ENCODE measurements at regions not wholly inside any gene's neighbourhood (a gene's known extent, or its start where the extent isn't known, plus 50 kb on each side); places are given as distances from the start of the nearest gene placed in this dataset.
A peak's percentile ranks its signal among the peaks of the same experiment; 100 is the strongest.

DNA sequence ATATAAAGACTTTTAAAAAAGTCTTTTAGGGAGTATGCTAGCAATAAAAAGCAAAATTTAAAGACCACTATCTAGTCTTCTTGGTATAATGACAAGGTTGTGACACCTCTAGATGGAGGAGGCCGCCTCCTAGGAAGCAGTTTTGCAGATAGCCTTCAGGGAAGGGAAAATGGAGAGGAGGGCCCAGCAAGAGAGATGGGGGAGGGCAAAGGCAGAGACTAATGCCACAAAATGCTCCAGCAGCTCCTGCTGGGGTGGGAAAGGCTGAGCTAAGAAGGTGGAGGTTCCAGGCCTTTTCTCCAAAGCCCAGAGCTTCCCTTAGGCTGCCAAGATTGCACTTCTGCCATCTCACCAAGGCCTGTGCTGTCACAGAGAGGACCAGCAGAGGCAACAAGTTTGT is 153.9 kb upstream of the THSD7B start:
- no peak for ATAC-seq
- TF ChIP-seq, protein P1, sequence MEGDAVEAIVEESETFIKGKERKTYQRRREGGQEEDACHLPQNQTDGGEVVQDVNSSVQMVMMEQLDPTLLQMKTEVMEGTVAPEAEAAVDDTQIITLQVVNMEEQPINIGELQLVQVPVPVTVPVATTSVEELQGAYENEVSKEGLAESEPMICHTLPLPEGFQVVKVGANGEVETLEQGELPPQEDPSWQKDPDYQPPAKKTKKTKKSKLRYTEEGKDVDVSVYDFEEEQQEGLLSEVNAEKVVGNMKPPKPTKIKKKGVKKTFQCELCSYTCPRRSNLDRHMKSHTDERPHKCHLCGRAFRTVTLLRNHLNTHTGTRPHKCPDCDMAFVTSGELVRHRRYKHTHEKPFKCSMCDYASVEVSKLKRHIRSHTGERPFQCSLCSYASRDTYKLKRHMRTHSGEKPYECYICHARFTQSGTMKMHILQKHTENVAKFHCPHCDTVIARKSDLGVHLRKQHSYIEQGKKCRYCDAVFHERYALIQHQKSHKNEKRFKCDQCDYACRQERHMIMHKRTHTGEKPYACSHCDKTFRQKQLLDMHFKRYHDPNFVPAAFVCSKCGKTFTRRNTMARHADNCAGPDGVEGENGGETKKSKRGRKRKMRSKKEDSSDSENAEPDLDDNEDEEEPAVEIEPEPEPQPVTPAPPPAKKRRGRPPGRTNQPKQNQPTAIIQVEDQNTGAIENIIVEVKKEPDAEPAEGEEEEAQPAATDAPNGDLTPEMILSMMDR (IDR thresholded peaks at IDR 0.05), result no peak
- no peak overlapping the region for H3K4me3 ChIP-seq

DNA sequence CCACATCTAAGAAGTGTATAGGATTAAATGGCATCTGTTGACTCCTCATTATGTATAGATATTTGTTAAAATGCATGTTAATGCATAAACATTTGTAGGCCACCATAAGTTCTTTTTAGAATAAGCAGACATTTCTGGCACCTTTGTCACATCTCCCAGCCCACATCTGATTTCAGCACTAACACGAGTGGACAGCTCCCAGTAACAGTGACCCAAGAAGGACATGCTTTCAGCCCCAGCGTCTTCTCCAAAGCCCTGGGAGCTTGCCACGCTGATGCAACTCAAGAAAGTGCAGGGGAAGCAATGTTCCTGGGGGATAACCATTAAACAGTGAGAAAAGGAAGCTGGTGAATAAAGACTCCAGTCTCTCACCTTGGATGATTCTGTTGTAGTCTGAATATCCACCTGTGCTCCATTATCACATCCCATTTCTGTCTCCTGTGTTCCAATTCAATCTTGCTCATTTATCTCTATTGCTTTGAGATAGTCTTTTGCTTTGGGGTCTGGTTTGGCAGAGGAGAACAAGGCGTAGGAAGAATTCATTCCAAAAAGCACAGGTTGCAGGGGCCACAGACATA is 182.6 kb upstream of the THSD7B start:
- Histone ChIP-seq H3K9me3 (peaks cover 0 to 5% of the 10 kb centered on the region in 2 donors), H3K27ac (no peak overlapping the region), H3K27me3 (no peaks in the 10 kb centered on the region), H3K36me3 (no peaks in the 10 kb centered on the region), H3K4me3 (no peak overlapping the region), H3K4me1 (no peaks in the 10 kb centered on the region)
- TF ChIP-seq, protein P1 (IDR thresholded peaks at IDR 0.05), result no peak
- DNase-seq (peak in 2 of 4 donors; percentile 12 to 31), ATAC-seq (no peak)
- intact Hi-C loops (cut with DNase I), result no loop called here

More for the DNA sequence above, 153.9 kb upstream of the THSD7B start:
- no peaks in the 10 kb centered on the region for H3K36me3 ChIP-seq
- H3K27ac ChIP-seq, result no peak overlapping the region
- DNase-seq, result no peak
- intact Hi-C loops (cut with DNase I), result no loop called here
- H3K9me3 ChIP-seq, result no peaks in the 10 kb centered on the region
- H3K4me1 ChIP-seq, result no peaks in the 10 kb centered on the region
- no peaks in the 10 kb centered on the region for H3K27me3 ChIP-seq

DNA sequence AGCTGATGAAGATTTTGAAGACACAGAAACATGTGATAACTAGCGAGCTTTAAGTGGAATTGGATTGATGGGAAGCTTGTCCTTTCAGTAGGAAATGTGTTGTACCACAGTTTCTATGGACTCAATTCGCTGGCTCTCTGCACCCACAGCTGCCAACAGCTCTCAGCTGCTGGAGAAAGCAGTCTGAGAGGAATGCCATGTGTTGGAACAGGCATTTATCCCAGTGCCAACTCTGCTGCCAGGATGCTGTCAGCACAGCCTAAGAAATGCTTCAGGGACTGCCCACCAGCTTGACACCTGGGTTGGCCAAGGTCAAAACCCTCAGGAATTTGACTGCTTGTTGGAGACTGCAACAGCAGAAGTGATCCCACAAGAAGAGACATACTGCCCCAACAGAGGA is 193.0 kb upstream of the THSD7B start:
- intact Hi-C loops (cut with DNase I), result no loop called here
- TF ChIP-seq, protein P1 (IDR thresholded peaks at IDR 0.05), result no peak

DNA sequence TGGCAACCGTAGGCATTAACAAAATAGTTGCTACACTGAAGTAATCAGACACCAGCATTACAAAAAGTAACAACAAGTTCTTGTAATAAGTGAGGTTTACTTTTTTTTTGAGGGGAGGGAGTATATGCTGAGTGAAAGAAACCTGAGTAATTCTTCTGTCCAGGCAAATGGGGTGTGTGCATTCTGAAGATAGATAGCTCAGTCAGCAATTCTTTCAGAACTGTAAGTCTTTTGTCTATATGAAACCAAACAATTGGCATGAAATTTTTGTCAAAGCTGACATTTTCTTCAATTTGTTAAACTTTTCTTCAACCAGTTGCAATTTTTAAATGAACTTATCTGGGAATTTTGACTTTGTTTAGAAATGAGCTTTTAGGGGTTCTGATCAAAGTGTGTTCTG is 208.1 kb upstream of the THSD7B start:
- no peak for ATAC-seq
- H3K27me3 ChIP-seq, result peaks cover 0 to 4% of the 10 kb centered on the region in 2 donors
- H3K4me3 ChIP-seq, result no peak overlapping the region
- TF ChIP-seq, protein P1 (IDR thresholded peaks at IDR 0.05), result no peak
- no peaks in the 10 kb centered on the region for H3K9me3 ChIP-seq
- intact Hi-C loops (cut with DNase I), result no loop called here
- H3K36me3 ChIP-seq, result no peaks in the 10 kb centered on the region
- no peaks in the 10 kb centered on the region for H3K4me1 ChIP-seq
- DNase-seq, result no peak
- no peak overlapping the region for H3K27ac ChIP-seq

More for the DNA sequence above, 193.0 kb upstream of the THSD7B start:
- no peak for ATAC-seq
- H3K4me1 ChIP-seq, result no peaks in the 10 kb centered on the region
- no peak for DNase-seq
- no peaks in the 10 kb centered on the region for H3K9me3 ChIP-seq
- H3K36me3 ChIP-seq, result no peaks in the 10 kb centered on the region
- no peak overlapping the region for H3K27ac ChIP-seq
- H3K27me3 ChIP-seq, result no peaks in the 10 kb centered on the region
- H3K4me3 ChIP-seq, result no peak overlapping the region

DNA sequence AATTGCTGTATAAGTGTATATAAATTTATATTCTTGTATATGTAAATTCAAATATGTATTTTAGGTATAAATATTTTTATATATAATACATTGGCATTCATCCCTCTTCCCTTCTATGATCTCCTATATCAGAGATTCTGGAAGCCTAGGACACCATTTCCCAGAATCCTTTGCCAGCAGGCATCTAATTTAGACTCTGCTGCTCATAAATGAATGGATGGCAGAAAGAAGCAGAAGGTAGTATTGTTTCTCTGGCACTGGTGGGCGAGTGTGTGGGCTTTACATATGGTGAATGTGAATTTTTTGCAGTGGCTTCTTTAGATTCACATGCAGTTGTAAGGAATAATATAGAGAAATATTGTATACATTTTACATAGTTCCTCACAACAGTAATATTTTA is 215.2 kb upstream of the THSD7B start:
- H3K27ac ChIP-seq, result no peak overlapping the region
- no peak overlapping the region for H3K4me3 ChIP-seq
- H3K36me3 ChIP-seq, result no peaks in the 10 kb centered on the region
- ATAC-seq (no peak), DNase-seq (no peak)
- intact Hi-C loops (cut with DNase I), result no loop called here
- peaks cover 0 to 4% of the 10 kb centered on the region in 2 donors for H3K27me3 ChIP-seq
- H3K9me3 ChIP-seq, result no peaks in the 10 kb centered on the region
- TF ChIP-seq, protein P1 (IDR thresholded peaks at IDR 0.05), result no peak
- no peaks in the 10 kb centered on the region for H3K4me1 ChIP-seq

All from left lung (tissue), 4 donors.